ENCODE measurements at regions not wholly inside any gene's neighbourhood (a gene's known extent, or its start where the extent isn't known, plus 50 kb on each side); places are given as distances from the start of the nearest gene placed in this dataset.
"Not testable (repeated sequence)": the region's sequence is repeated elsewhere in the genome, so short reads cannot be mapped to it uniquely, and the experiment has no call there.

GRCh38 chr17:62150471-62150870 lies 85.4 kb upstream of the MED13 start:
- no peak for DNase-seq

GRCh38 chr17:62149961-62150360 lies 84.9 kb upstream of the MED13 start:
- no peak for DNase-seq

- DNase-seq = no peak
Measured at GRCh38 chr17:62147284-62147683, 82.2 kb upstream of the MED13 start.

- no peak for DNase-seq
Measured at GRCh38 chr17:62140836-62141235, 75.8 kb upstream of the MED13 start.

- no peak for DNase-seq
Measured at GRCh38 chr17:62140376-62140775, 75.3 kb upstream of the MED13 start.

GRCh38 chr17:62139690-62140354 lies 74.7 kb upstream of the MED13 start:
- not testable (repeated sequence) for DNase-seq

- no peak for DNase-seq
Measured at GRCh38 chr17:62139141-62139540, 74.1 kb upstream of the MED13 start.

- DNase-seq = not testable (repeated sequence)
Measured at GRCh38 chr17:62138676-62139121, 73.6 kb upstream of the MED13 start.

GRCh38 chr17:62137734-62138624 lies 72.9 kb upstream of the MED13 start:
- not testable (repeated sequence) for DNase-seq

GRCh38 chr17:62137013-62137733 lies 72.1 kb upstream of the MED13 start:
- not testable (repeated sequence) for DNase-seq

- DNase-seq = no peak
Measured at GRCh38 chr17:62135742-62136141, 70.7 kb upstream of the MED13 start.

- DNase-seq = not testable (repeated sequence)
Measured at GRCh38 chr17:62135096-62135495, 70.0 kb upstream of the MED13 start.

- no peak for DNase-seq
Measured at GRCh38 chr17:62134397-62134796, 69.3 kb upstream of the MED13 start.

- DNase-seq = not testable (repeated sequence)
Measured at GRCh38 chr17:62131271-62131670, 66.2 kb upstream of the MED13 start.

- no peak for DNase-seq
Measured at GRCh38 chr17:62130739-62131138, 65.7 kb upstream of the MED13 start.

- DNase-seq = no peak
Measured at GRCh38 chr17:62126292-62126691, 61.2 kb upstream of the MED13 start.

- no peak for DNase-seq
Measured at GRCh38 chr17:62125307-62125706, 60.2 kb upstream of the MED13 start.

- no peak for DNase-seq
Measured at GRCh38 chr17:62121025-62121730, 56.1 kb upstream of the MED13 start.

- DNase-seq = no peak
Measured at GRCh38 chr17:62119373-62119772, 54.3 kb upstream of the MED13 start.

All from CD4-positive, alpha-beta T cell treated with Interleukin-17A for 1 hour (primary cell).